NCI-H1436 treated with DMSO at 0.1 percent for 48 hours (cell line): ENCODE measurements at regions not wholly inside any gene's neighbourhood (a gene's known extent, or its start where the extent isn't known, plus 50 kb on each side); places are given as distances from the start of the nearest gene placed in this dataset.
"Not testable (repeated sequence)": the region's sequence is repeated elsewhere in the genome, so short reads cannot be mapped to it uniquely, and the experiment has no call there.

ENCODE experiments used
- DNase-seq: peaks from one replicate; lab custom pipeline; 2025; lab: John Stamatoyannopoulos, UW

- DNase-seq: no peak
Measured at GRCh38 chr13:33411312-33411711, 125.8 kb upstream of the STARD13 start.

DNA sequence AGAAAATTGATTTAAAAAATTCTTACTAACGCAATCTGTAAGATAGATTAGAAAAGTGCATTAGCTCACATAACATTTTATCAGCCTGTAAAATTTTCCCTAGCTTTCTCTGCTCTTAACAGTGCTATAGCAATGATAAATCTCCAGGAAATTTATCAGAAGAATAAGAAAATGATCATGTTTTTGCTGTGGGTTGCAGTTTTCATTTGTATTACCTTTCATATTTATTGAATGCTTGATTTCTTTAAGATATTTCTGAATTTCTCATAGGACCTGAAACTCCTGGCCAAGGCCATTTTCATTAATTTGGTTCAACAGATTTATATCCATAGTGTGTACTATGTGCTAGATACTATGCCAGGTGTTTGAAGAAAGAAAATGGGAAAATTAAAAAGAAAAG is 130.3 kb upstream of the STARD13 start:
- DNase-seq: no peak

GRCh38 chr13:33418224-33418953 is 132.8 kb upstream of the STARD13 start:
- not testable (repeated sequence) for DNase-seq

DNA sequence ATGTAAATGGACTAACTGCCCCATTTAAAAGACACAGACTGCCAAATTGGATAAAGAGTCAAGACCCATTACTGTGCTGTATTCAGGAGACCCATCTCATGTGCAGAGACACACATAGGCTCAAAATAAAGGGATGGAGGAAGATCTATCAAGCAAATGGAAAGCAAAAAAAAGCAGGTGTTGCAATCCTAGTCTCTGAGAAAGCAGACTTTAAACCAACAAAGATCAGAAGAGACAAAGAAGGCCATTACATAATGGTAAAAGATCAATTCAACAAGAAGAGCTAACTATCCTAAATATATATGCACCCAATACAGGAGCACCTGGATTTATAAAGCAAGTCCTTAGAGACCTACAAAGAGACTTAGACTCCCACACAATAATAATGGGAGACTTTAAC is 134.6 kb upstream of the STARD13 start:
- DNase-seq: not testable (repeated sequence)

GRCh38 chr13:33426131-33426530 is 140.6 kb upstream of the STARD13 start:
- DNase-seq: no peak

DNA sequence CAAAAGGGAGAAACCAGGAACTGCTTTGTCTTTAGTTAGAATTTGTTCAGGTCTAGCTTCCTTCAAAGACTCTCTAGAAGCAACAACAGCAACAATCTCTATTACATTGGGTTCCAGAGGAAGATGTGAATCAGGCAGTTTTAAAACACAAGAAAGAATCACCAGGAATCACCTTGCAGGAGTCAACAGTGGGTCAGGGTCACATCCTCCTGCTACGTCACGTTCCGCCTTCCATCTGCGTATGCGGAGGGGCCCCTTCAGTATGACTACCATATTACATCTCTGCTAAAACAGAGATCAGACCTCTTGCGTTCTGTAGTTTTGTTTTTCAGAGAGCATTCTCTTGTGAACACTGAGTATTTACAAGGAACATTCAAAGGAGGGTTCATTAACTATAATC is 147.8 kb upstream of the STARD13 start:
- DNase-seq: no peak

DNA sequence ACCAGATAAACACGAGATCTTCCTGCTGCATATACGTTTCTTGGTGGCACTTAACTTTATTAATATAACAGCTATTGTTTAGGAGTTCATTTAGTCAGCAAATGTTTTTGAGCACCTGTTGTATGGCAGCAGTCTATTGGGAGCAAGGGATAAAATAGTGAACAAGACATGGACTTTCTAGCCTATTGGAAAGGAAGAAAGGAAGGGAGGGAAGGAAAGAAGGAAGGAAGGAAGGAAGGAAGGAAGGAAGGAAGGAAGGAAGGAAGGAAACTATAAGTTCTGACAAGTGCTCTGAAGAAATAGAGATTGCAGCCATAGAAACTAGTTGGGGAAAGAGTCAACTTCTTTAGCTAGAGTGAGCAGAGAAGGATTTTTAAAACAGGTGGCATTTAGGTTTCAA is 149.1 kb upstream of the STARD13 start:
- DNase-seq: no peak

GRCh38 chr13:33435207-33435606 is 149.7 kb upstream of the STARD13 start:
- no peak for DNase-seq

DNA sequence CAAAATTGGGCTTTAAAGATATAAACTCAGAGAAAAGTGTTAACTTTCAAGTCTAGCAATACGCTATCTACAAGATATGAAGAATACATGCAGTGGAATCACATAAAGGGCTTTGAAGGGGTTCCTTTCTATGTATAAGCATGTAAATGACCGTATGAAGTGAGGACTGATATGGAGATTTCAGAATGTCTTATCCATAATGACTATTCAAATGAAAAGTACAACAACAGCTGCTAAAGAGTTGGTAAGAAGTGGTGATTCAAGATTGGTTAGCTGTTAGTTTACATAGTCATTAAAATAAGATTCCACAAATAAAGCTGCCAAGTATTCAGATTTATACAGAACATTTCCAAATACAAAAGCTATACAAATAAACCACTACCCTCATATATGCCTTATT is 153.4 kb upstream of the STARD13 start:
- DNase-seq: no peak

DNA sequence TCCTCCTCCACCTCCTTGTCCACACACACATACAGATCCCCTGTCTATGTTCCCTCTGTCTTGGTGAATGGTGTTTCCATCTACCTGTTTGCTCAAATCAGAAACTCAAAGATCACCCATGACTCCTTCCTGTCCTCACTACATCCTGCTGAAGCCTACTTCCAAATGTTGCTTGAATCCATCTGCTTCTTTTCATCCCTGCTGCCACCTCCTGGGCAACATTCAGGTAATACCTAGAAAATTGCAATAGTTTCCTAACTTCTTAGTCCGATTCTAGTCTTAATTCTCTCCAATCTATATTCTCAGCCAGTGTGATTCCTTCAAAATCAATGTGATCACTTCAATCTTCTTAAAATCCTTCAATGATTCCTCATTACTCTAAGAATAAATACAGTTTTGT is 155.5 kb upstream of the STARD13 start:
- no peak for DNase-seq

DNA sequence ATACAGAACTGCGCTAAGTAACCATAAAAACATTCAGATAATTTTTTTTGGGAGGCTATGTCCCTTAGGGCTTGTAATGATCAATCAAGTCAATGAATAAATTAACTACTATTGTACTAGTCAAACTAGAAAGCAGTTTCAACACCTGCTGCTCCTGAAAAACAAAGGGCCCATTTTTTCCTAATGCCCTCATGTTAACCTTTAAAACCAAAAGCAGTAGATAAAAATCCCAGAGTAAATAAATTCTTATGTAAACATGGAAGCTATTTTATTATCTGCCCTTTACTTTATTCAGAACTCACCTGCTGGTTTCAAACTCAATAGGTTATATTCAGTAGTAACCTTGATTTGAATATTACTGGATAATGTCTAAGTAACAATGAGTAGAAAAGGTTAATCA is 159.5 kb upstream of the STARD13 start:
- DNase-seq: no peak

- no peak for DNase-seq
Measured at GRCh38 chr13:33445476-33445875, 159.9 kb upstream of the STARD13 start.

GRCh38 chr13:33446821-33447725 is 161.5 kb upstream of the STARD13 start:
- no peak for DNase-seq

DNA sequence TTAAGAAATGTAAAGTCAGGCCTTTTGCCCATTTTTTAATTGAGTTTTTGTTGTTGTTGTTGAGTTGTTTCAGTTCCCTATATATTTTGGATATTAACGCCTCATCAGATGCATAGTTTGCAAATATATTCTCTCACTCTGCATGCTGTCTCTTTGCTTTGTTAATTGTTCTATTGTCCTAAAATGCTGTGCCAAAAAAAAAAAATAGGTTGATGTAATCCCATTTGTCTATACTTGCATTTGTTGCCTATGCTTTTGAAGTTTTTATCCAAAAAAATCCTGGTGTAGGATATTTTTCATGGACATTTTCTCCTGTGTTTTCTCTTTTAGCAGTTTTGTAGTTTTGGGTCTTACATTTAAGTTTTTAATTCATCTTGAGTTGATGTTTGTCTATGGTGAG is 163.3 kb upstream of the STARD13 start:
- no peak for DNase-seq

DNA sequence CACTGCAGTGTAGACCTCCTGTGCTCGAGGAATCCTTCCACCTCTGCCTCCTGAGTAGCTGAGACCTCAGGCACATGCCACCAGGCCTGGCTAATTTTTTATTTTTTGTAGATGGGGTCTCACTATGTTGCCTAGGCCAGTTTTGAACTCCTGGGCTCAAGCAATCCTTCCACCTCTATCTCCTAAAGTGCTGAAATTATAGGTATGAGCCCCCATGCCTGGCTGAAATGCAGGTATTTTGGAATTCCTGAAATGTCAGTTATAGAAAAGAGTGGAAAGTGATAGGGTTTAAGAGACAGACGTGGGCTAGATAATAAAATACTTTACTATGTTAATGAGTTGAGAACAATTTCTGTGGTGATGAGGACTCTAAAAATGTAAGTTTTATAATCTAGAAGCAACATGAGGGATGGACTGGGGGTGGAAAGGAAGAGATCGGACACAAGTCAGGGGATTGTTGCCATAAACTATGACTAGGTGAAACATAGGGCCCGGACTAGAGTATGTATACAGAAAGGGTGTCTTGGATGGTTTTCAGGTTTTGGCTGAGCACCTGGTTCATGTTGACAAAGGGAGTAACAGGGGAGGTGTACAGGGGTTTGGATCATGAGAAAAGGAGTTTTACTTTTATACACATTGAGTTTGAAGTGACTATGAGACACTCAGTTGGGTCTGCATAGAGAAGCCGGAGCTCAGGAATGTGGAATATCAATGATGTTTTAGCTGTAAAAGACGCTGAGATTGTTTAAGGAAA is 165.6 kb upstream of the STARD13 start:
- no peak for DNase-seq

DNA sequence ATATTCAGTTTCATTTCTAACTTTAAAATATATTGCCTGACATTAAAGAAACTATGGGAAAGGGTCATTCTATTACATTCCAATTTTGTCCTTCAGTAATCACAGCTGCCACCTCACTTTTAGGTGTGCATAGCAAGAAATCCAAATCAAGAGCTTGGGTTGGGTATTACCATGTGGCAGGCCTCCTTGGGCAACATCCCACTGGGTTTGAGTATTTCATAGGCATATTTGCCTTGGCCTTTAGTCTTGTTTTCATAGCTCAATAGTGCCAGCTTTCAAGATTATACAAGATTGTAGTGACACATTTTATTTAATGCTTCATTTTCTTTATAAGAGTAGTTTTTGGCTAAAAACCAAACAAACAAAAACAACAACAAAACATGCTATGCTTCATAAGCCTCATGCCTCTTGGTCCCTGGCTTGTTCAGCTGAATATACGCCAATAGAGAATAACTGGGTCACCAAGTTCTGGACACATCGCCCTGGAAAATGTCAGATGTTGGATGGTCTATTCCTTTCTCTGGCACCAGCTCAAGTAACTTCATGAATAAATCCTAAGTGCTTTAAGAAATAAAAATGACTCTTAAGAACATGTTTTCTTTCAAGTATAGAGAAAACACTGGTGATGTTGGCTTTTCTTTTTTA is 167.4 kb upstream of the STARD13 start:
- no peak for DNase-seq

DNA sequence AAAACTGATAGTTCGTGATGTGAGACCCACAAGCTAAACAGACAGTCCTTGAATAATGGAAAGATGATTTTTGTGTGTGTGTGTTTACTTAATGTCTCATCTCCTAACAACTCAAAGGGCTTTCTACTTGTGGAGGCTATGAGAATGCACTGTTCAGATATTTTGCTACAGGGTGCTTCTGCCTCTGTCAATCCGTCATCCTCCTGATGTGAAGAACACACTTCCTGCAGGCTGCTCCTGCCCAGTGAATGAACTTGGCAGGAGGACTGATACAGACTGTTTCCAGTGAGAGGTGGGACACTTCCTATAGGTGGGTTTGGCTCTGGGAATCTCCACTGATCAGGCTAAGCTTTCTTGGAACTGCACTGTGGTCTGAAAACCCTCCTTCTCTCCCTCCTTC is 168.4 kb upstream of the STARD13 start:
- DNase-seq: no peak

DNA sequence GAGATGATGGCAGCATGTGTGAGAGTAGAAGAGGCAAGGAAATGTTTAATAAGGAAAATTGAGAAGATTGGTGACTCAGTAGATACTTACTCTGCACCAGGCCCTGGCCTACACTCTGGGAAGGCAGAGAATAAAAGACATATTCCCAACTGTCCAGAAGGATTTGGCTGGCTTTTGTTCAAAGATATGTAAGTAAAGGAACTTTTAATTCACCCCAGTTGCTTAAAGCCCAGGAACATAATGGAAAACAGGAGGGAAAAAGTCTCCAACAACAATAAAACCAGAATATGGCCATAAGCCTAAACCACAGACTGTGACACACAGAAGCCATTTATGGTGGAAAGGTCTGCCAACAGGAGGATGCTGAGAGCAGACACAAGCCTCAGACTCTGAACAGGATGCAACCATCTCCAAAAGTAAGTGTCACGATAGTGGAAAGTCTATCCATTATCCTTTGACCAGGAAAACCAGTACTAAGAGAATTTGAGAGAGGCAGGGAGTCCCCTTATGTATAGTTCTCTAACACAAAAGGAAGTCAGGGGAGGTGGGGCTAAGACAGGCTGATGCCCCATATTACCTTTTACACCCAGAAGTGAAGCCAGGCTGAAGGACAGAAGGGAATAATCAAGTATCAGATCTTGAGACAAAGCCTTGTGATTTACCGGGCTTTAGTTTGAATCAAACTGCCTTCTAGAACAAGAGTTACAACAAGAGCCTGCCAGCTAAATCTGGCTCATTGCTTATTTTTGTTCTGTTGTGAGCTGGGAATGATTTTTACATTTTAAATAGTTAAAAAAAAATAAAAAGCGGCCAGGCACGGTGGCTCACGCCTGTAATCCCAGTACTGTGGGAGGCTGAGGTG is 169.5 kb upstream of the STARD13 start:
- DNase-seq: no peak

DNA sequence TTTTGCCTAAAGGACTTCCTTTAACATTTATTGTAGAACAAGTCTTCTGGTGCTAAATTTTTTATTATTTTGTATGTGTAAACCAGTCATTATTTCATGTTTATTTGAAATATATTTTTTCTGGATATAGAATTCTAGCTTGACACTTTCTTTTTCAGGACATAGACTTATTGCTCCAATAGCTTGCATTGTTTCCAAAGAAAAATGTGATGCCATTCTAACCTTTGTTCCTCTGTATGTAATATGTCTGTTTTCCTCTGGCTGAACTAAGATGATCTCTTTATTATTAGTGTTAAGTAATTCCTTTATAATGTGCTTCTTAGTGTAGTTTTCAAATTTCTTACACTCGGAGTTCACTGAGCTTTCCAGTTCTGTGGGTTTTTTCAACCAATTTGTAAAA is 174.1 kb upstream of the STARD13 start:
- DNase-seq: no peak

DNA sequence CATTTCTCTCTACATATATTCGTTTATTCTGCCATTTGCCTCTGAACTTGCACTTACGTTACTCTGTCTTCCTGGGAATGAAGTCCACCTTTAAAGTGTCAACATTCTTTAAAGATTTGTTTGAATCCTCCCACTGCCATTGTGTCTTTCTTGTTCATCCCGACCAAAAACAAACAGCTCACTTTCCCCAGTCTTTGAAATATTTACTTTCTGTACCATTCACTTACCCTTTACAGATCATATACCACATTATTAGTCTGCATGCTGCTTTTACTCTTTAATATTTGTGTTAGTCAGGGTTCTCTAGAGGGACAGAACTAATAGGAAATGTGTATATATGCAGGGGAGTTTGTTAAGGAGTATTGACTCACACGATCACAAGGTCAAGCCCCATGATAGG is 176.6 kb upstream of the STARD13 start:
- no peak for DNase-seq

DNA sequence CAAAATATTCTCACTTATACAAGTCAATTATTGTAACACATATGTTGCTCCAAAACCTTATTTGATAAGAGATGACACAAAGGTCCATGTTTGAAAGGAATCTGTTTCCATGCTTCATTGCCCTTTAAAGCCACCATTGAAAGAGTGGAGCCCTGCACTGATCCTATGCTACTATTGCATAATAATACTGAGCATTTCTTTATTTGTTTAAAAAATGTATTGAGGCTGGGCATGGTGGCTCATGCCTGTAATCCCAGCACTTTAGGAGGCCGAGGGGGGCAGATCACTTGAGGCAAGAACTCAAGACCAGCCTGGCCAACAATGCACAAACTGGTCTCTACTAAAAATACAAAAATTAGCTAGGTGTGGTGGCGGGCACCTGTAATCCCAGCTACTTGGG is 178.8 kb upstream of the STARD13 start:
- DNase-seq: no peak
